Neural cell (in vitro differentiated cells): ENCODE measurements at regions not wholly inside any gene's neighbourhood (a gene's known extent, or its start where the extent isn't known, plus 50 kb on each side); places are given as distances from the start of the nearest gene placed in this dataset.

Source experiments
- CTCF ChIP-seq: fragments of 450-650 bp; IDR thresholded peaks from 2 replicates; pipeline ENCODE4 v1.5.1; 2014; ENCODE audit warnings: antibody characterized with exemption, mild to moderate bottlenecking, moderate library complexity; ENCODE audit not compliant: poor library complexity, severe bottlenecking
- EP300 ChIP-seq: fragments of 450-650 bp; conservative IDR thresholded peaks from 2 replicates; pipeline ENCODE4 v1.6.1; 2014; ENCODE audit warnings: antibody characterized with exemption, mild to moderate bottlenecking, moderate library complexity; ENCODE audit not compliant: poor library complexity, severe bottlenecking
- EZH2 ChIP-seq: fragments of 200-600, 300-800 bp; shearing (Covaris generic), sonication (generic); IDR thresholded peaks from 2 replicates; pipeline ENCODE4 v1.6.1; 2014; ENCODE audit warnings: antibody characterized with exemption, low read length, borderline replicate concordance, mild to moderate bottlenecking; ENCODE audit not compliant: insufficient read depth, poor library complexity, severe bottlenecking
- MXI1 ChIP-seq: fragments of 450-650 bp; conservative IDR thresholded peaks from 2 replicates; pipeline ENCODE4 v1.6.1; 2014; ENCODE audit warnings: antibody characterized with exemption, mild to moderate bottlenecking; ENCODE audit not compliant: poor library complexity, severe bottlenecking
- POLR2AphosphoS5 ChIP-seq: IDR thresholded peaks from 2 replicates; pipeline ENCODE4 v1.6.1; 2012
- REST ChIP-seq: IDR thresholded peaks from 2 replicates; pipeline ENCODE4 v1.6.1; 2012; ENCODE audit warnings: borderline replicate concordance
- SMC3 ChIP-seq: fragments of 450-650 bp; conservative IDR thresholded peaks from 2 replicates; pipeline ENCODE4 v1.6.1; 2014; ENCODE audit warnings: antibody characterized with exemption, mild to moderate bottlenecking, moderate library complexity; ENCODE audit not compliant: poor library complexity
- TAF1 ChIP-seq: IDR thresholded peaks from 2 replicates; pipeline ENCODE4 v1.6.1; 2012; ENCODE audit warnings: low read depth

GRCh38 chr2:194319222-194319992 lies 1337.6 kb upstream of the SLC39A10 start:
- no peak for TF ChIP-seq CTCF
- TF ChIP-seq MXI1: no peak
- TF ChIP-seq REST: no peak
- no peak for TF ChIP-seq EP300
- no peak for TF ChIP-seq EZH2
- no peak for TF ChIP-seq TAF1
- no peak for TF ChIP-seq POLR2AphosphoS5
- no peak for TF ChIP-seq SMC3
